DOHH2 (cell line): ENCODE measurements at regions not wholly inside any gene's neighbourhood (a gene's known extent, or its start where the extent isn't known, plus 50 kb on each side); places are given as distances from the start of the nearest gene placed in this dataset.

Experiments used
- EZH2phosphoT487 ChIP-seq: fragments of 200-600 bp; sonication (generic); IDR thresholded peaks from 2 replicates; pipeline ENCODE4 v1.6.1; 2017; ENCODE audit warnings: borderline replicate concordance, mild to moderate bottlenecking, antibody characterized with exemption, low read length, moderate library complexity, mixed read lengths
- TF ChIP-seq, protein P1 (sequence below): fragments of 200-600 bp; sonication (generic); IDR thresholded peaks from one replicate; pipeline ENCODE4 v1.5.1; 2014; ENCODE audit warnings: antibody characterized with exemption, mild to moderate bottlenecking, low read depth, low read length; ENCODE audit not compliant: poor library complexity, severe bottlenecking

DNA sequence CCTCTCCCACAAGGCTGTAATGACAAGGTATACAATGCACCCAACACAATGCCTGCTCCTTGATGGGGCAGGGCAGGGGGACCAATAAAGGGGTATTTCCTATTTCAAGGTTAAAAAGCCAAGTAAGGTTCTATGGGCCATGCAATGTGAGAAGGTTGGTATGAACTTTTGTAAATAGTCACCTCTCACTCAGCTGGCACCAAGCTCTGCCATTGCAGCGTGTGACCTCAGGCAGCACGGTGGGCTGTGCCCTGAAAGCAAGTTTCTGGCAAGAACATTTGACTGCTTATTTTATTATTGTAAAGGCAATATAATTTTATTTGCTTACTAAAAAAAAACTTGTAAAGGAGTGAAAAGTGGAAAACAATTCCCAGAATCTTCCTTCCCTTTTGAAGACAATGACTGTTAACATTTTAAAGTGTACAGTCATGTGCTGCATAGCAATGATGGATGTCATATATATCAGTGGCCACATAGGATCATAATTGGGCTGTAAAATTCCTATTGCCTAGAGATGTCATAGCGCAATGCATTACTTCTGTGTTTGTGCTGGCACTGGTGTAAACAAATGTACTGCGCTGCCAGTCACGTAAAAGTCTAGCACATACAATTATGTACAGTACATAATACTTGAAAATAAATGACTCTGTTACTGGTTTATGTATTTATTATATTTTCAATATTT, 167.3 kb upstream of the RORA start:
- TF ChIP-seq, protein P1, sequence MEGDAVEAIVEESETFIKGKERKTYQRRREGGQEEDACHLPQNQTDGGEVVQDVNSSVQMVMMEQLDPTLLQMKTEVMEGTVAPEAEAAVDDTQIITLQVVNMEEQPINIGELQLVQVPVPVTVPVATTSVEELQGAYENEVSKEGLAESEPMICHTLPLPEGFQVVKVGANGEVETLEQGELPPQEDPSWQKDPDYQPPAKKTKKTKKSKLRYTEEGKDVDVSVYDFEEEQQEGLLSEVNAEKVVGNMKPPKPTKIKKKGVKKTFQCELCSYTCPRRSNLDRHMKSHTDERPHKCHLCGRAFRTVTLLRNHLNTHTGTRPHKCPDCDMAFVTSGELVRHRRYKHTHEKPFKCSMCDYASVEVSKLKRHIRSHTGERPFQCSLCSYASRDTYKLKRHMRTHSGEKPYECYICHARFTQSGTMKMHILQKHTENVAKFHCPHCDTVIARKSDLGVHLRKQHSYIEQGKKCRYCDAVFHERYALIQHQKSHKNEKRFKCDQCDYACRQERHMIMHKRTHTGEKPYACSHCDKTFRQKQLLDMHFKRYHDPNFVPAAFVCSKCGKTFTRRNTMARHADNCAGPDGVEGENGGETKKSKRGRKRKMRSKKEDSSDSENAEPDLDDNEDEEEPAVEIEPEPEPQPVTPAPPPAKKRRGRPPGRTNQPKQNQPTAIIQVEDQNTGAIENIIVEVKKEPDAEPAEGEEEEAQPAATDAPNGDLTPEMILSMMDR: no peak
- TF ChIP-seq EZH2phosphoT487: no peak
